IMR-90 (cell line): ENCODE measurements at regions not wholly inside any gene's neighbourhood (a gene's known extent, or its start where the extent isn't known, plus 50 kb on each side); places are given as distances from the start of the nearest gene placed in this dataset.

ENCODE experiments used
- BHLHE40 ChIP-seq: fragments of 150-350 bp; IDR thresholded peaks from 2 replicates; pipeline ENCODE4 v1.6.1; 2016; ENCODE audit warnings: mild to moderate bottlenecking, low read depth, low read length
- FOS ChIP-seq: fragments of 150-350 bp; IDR thresholded peaks from 2 replicates; pipeline ENCODE4 v1.6.1; 2016; ENCODE audit warnings: low read depth, low read length
- MAFK ChIP-seq: IDR thresholded peaks from 2 replicates; pipeline ENCODE4 v1.6.1; 2012; ENCODE audit warnings: low read depth, low read length, improper control_type of control experiment
- MAZ ChIP-seq: IDR thresholded peaks from 2 replicates; pipeline ENCODE4 v1.6.1; 2012; ENCODE audit warnings: low read depth, mild to moderate bottlenecking, low read length, improper control_type of control experiment, moderate library complexity, borderline replicate concordance
- POLR2A ChIP-seq: IDR thresholded peaks from 2 replicates; pipeline ENCODE4 v1.6.1; 2012; ENCODE audit warnings: mild to moderate bottlenecking, low read depth, low read length
- TF ChIP-seq, protein P1 (sequence below): conservative IDR thresholded peaks from 2 replicates; pipeline ENCODE4 v1.5.1; 2012; ENCODE audit warnings: mild to moderate bottlenecking, low read depth, low read length, improper control_type of control experiment

DNA sequence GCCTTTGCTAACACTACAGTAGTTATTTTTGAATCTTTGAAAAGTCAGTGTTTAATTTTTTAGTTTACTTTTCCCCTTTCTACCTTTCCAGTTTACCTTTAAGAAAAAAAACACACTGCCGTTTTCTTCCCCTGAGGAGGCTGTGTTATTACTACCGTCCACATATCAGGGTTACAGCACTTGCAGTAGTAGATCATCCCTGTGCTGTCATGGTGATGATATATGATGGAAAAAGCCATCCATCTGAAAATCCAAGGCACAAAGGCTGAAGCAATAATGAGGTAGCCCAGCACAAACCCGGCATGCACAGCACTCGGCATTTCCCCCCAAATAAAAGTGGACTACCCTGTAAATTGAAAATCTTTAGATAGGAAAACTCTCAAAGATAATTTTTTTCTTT is 258.7 kb downstream of the CXXC4 start:
- TF ChIP-seq POLR2A (no peak), BHLHE40 (no peak), FOS (no peak), MAZ (no peak), MAFK (no peak)
- TF ChIP-seq, protein P1, sequence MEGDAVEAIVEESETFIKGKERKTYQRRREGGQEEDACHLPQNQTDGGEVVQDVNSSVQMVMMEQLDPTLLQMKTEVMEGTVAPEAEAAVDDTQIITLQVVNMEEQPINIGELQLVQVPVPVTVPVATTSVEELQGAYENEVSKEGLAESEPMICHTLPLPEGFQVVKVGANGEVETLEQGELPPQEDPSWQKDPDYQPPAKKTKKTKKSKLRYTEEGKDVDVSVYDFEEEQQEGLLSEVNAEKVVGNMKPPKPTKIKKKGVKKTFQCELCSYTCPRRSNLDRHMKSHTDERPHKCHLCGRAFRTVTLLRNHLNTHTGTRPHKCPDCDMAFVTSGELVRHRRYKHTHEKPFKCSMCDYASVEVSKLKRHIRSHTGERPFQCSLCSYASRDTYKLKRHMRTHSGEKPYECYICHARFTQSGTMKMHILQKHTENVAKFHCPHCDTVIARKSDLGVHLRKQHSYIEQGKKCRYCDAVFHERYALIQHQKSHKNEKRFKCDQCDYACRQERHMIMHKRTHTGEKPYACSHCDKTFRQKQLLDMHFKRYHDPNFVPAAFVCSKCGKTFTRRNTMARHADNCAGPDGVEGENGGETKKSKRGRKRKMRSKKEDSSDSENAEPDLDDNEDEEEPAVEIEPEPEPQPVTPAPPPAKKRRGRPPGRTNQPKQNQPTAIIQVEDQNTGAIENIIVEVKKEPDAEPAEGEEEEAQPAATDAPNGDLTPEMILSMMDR: no peak
